GM06990 (cell line): ENCODE measurements at regions not wholly inside any gene's neighbourhood (a gene's known extent, or its start where the extent isn't known, plus 50 kb on each side); places are given as distances from the start of the nearest gene placed in this dataset.

ENCODE experiments used
- DNase-seq: peaks from one replicate; pipeline ENCODE4 v3.0.0-alpha.2; 2011; ENCODE audit not compliant: insufficient read length; ENCODE audit errors: extremely low read depth
- H3K27me3 ChIP-seq: replicated peaks from 2 replicates; pipeline ENCODE4 v1.6.0; 2011; ENCODE audit warnings: low read length; ENCODE audit not compliant: control insufficient read depth, insufficient read depth
- H3K36me3 ChIP-seq: 2 replicates; pipeline ENCODE4 v1.5.1; 2011; ENCODE audit warnings: low read length; ENCODE audit not compliant: control insufficient read depth, insufficient read depth
- H3K4me3 ChIP-seq: replicated peaks from 2 replicates; pipeline ENCODE4 v1.5.1; 2011; ENCODE audit warnings: low read depth, mild to moderate bottlenecking, control low read depth, low read length
- CTCF ChIP-seq: IDR thresholded peaks from 2 replicates; pipeline ENCODE4 v1.5.1; 2011; ENCODE audit warnings: low read length, control low read depth, mild to moderate bottlenecking, inconsistent platforms; ENCODE audit not compliant: insufficient read depth, poor library complexity, severe bottlenecking

- no peak for DNase-seq
- Histone ChIP-seq H3K4me3 (no peak overlapping the region), H3K36me3 (no peaks in the 10 kb centered on the region), H3K27me3 (no peaks in the 10 kb centered on the region)
- no peak for TF ChIP-seq CTCF
These were observed 164.8 kb upstream of the NDN start for GRCh38 chr15:23851921-23852320.

GRCh38 chr15:23853286-23853685 lies 166.2 kb upstream of the NDN start:
- Histone ChIP-seq H3K27me3 (no peaks in the 10 kb centered on the region), H3K36me3 (no peaks in the 10 kb centered on the region), H3K4me3 (no peak overlapping the region)
- no peak for DNase-seq
- no peak for TF ChIP-seq CTCF

GRCh38 chr15:23854203-23854911 lies 167.3 kb upstream of the NDN start:
- TF ChIP-seq CTCF, result no peak
- Histone ChIP-seq H3K27me3 (no peaks in the 10 kb centered on the region), H3K36me3 (no peaks in the 10 kb centered on the region), H3K4me3 (no peak overlapping the region)
- no peak for DNase-seq

GRCh38 chr15:23854912-23855659 lies 168.0 kb upstream of the NDN start:
- no peak for DNase-seq
- no peaks in the 10 kb centered on the region for H3K27me3 ChIP-seq
- H3K4me3 ChIP-seq, result no peak overlapping the region
- no peaks in the 10 kb centered on the region for H3K36me3 ChIP-seq
- TF ChIP-seq CTCF, result no peak

GRCh38 chr15:23855947-23856346 lies 168.8 kb upstream of the NDN start:
- H3K36me3 ChIP-seq, result no peaks in the 10 kb centered on the region
- H3K27me3 ChIP-seq, result no peaks in the 10 kb centered on the region
- no peak for DNase-seq
- H3K4me3 ChIP-seq, result no peak overlapping the region
- TF ChIP-seq CTCF, result no peak
